NB4 (cell line): ENCODE measurements at regions not wholly inside any gene's neighbourhood (a gene's known extent, or its start where the extent isn't known, plus 50 kb on each side); places are given as distances from the start of the nearest gene placed in this dataset.

Experiments used
- DNase-seq: peaks from one replicate; pipeline ENCODE4 v3.0.0; 2010; ENCODE audit warnings: low read depth
- H3K4me3 ChIP-seq: one replicate; pipeline ENCODE4 v1.5.1; 2011; ENCODE audit warnings: mild to moderate bottlenecking, low read depth, low read length, moderate library complexity
- MAX ChIP-seq: IDR thresholded peaks from 2 replicates; pipeline ENCODE4 v1.6.1; 2011; ENCODE audit warnings: low read depth, low read length
- MYC ChIP-seq: IDR thresholded peaks from 2 replicates; pipeline ENCODE4 v1.6.1; 2011; ENCODE audit warnings: low read depth, low read length
- POLR2A ChIP-seq: IDR thresholded peaks from 2 replicates; pipeline ENCODE4 v1.6.1; 2011; ENCODE audit warnings: mild to moderate bottlenecking; ENCODE audit not compliant: insufficient read length; ENCODE audit errors: extremely low read depth
- TF ChIP-seq, protein P1 (sequence below): IDR thresholded peaks from one replicate; pipeline ENCODE4 v1.5.1; 2012; ENCODE audit warnings: low read depth, low read length

- TF ChIP-seq, protein P1, sequence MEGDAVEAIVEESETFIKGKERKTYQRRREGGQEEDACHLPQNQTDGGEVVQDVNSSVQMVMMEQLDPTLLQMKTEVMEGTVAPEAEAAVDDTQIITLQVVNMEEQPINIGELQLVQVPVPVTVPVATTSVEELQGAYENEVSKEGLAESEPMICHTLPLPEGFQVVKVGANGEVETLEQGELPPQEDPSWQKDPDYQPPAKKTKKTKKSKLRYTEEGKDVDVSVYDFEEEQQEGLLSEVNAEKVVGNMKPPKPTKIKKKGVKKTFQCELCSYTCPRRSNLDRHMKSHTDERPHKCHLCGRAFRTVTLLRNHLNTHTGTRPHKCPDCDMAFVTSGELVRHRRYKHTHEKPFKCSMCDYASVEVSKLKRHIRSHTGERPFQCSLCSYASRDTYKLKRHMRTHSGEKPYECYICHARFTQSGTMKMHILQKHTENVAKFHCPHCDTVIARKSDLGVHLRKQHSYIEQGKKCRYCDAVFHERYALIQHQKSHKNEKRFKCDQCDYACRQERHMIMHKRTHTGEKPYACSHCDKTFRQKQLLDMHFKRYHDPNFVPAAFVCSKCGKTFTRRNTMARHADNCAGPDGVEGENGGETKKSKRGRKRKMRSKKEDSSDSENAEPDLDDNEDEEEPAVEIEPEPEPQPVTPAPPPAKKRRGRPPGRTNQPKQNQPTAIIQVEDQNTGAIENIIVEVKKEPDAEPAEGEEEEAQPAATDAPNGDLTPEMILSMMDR = no peak
- TF ChIP-seq POLR2A = no peak
- no peak overlapping the region for H3K4me3 ChIP-seq
- no peak for DNase-seq
These were observed 730.6 kb upstream of the NECTIN3 start for GRCh38 chr3:110341047-110341446.

GRCh38 chr3:110343376-110343775, 728.2 kb upstream of the NECTIN3 start:
- DNase-seq = no peak
- TF ChIP-seq MYC = no peak
- no peak for TF ChIP-seq POLR2A
- TF ChIP-seq MAX = no peak
- TF ChIP-seq, protein P1 = no peak
- H3K4me3 ChIP-seq = no peak overlapping the region

DNA sequence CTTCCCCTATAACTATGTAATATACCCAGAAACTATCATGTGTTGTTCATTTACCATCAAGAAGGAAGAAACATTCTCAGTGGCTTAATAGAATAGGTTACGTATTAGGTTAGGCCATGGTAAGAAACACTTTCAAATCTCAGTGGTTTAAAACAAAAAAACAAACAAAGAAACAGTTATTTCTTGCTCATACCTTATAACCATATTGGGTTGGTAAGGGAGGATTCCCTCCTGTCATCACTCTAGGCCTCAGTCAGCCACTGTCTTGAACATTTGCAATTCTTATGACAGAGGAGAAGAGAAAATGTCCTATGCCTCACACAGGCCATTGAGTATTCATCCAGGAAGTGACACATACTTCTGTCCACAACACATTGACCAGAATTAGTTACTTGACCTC, 727.7 kb upstream of the NECTIN3 start:
- no peak overlapping the region for H3K4me3 ChIP-seq
- DNase-seq = no peak
- no peak for TF ChIP-seq MYC
- no peak for TF ChIP-seq POLR2A
- TF ChIP-seq, protein P1 = no peak
- TF ChIP-seq MAX = no peak

DNA sequence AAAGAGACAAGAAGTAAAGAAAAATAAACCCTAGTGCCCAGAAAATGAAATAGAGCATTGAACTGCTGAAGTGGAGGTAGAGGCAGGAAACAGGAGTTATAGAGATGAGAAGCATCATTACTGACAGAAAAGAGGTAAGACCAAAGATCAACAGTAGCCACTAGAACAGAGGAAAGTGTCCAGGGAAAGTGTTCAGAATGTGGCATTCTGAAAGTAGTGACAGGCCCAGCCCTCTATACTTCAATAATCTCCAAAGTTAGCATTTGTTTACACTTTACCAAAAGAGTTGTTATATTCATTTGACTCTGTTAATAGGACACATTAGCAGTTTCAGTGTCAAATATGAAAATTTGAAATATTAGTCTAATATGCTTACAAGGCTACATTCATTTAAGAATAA, 727.1 kb upstream of the NECTIN3 start:
- TF ChIP-seq, protein P1 = no peak
- TF ChIP-seq POLR2A = no peak
- no peak for TF ChIP-seq MAX
- no peak for TF ChIP-seq MYC
- no peak overlapping the region for H3K4me3 ChIP-seq

DNA sequence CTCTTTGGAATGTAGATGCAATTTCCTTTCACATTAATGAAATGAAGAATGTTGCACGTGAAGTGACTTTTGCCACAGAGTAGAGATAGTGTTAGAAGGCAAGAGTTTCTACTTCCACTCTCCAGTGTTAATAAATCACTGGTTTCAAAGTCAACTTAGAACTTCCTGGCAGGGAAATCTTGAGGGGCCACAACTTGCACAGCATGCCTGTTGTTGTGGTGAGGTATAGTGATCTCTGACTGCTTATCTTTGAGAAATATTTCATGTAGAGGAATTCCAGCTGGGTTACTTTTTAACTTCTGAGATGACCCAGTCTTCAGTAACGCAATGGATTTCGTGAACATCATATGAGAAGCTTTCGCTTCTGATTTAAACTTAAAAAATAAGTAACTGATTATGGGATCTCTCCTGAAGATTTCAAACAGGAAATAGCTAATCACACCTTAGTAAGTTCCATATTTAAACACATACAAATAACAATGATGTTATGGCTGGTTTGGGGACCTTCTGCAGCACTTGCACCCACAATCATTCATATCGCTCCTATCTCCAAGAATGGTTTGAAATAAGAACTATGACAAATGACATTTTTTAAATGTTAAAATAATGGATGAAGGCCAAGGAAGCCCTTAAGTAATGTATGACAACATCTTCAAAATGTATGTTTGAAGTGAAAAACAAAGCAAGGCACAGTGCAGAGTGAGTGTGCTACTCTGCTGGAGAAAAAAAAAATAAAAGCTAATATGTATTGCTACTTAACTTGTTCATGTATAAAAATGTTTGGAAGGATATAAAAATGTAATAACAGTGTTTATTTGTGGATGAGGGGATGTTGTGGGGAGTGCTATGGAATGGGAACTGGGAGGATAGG, 726.5 kb upstream of the NECTIN3 start:
- no peak for DNase-seq
- no peak for TF ChIP-seq MAX
- TF ChIP-seq POLR2A = no peak
- TF ChIP-seq, protein P1 = no peak
- TF ChIP-seq MYC = no peak
- no peak overlapping the region for H3K4me3 ChIP-seq

More for the DNA sequence above, 727.1 kb upstream of the NECTIN3 start:
- no peak for DNase-seq

DNA sequence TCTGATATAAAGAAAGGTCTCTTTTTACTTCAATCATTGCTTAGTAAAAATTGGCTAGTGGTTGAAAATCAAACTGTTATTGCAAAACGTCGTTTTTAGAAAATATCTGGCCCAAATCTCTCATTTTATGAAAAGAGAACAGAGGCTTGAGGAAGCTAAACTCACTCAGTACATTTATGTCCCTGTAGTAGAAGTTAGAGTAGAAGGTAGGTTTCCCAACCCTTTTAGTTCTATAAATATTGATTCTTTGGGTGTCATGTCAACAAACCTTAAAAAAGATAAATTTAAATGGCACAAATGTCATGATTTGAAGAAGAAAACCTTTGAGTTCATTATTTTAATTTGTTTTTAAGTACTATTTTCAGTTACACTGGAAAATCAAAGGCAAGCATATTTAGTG, 722.3 kb upstream of the NECTIN3 start:
- TF ChIP-seq POLR2A (no peak), MYC (no peak), MAX (no peak)
- TF ChIP-seq, protein P1 = no peak
- no peak overlapping the region for H3K4me3 ChIP-seq
- DNase-seq = no peak
